HCT116 (cell line): ENCODE measurements at regions not wholly inside any gene's neighbourhood (a gene's known extent, or its start where the extent isn't known, plus 50 kb on each side); places are given as distances from the start of the nearest gene placed in this dataset.

Experiments
- ATAC-seq: fragments of 200-7000 bp; cut with Tn5 transposase; 2 replicates; pipeline ENCODE4 v1.9.1; 2020; ENCODE audit warnings: mild to moderate bottlenecking, moderate library complexity
- BruUV-seq: library from RNA; stranded (reverse); fragments of 400-500 nt; replicated peaks from 2 replicates; lab custom pipeline; 2021; lab: Mats Ljungman, UMichigan
- CTCF ChIA-PET: fragments of 300-600 bp; sonication (Branson Sonifier 250); formaldehyde crosslinking; loops from one replicate; lab custom pipeline; 2021; ENCODE audit warnings: antibody characterized with exemption; lab: Charles Lee
- POLR2A ChIA-PET: fragments of 300-600, 350-600 bp; sonication (Branson Sonifier 250); formaldehyde crosslinking; loops from one replicate; lab custom pipeline; 2021; ENCODE audit warnings: antibody characterized with exemption; lab: Charles Lee
- RAD21 ChIA-PET, 2 experiments: fragments of 300-600 bp; sonication (Branson Sonifier 250); formaldehyde crosslinking; loops; one replicate each; lab custom pipeline; 2023; ENCODE audit warnings: low total read pairs in 2 of 2; ENCODE audit not compliant: uncharacterized antibody in 2 of 2, unreplicated experiment in 2 of 2, low non-redundant PET in 1 of 2; lab: Charles Lee
- DNase-seq: peaks from one replicate; pipeline ENCODE4 v3.0.0-alpha.2; 2010; ENCODE audit warnings: low read depth, low spot score
- H2AFZ ChIP-seq: fragments of 200-600 bp; shearing (Covaris generic), sonication (generic); 2 replicates; pipeline ENCODE4 v1.6.1; 2017; ENCODE audit warnings: low read depth, mixed run types, mixed read lengths, antibody characterized with exemption, low read length; ENCODE audit not compliant: poor library complexity, severe bottlenecking
- H3K27ac ChIP-seq: 2 replicates; pipeline ENCODE4 v1.5.1; 2012; ENCODE audit warnings: low read depth, low read length
- H3K27me3 ChIP-seq: fragments of 200-600 bp; sonication (generic); 2 replicates; pipeline ENCODE4 v1.6.1; 2016; ENCODE audit warnings: mixed run types, low read length, mixed read lengths; ENCODE audit not compliant: insufficient read depth
- H3K36me3 ChIP-seq, 2 experiments: fragments of 200-500 bp in 1 of 2; fragments of 200-600 bp in 1 of 2; sonication (Bioruptor generic) in 1 of 2; sonication (generic) in 1 of 2; 2 replicates each; pipeline versions ENCODE4 v1.5.1 to v1.6.1; 2014 to 2016; ENCODE audit warnings: low read length in 2 of 2, inconsistent platforms in 1 of 2, mixed read lengths in 1 of 2, mixed run types in 1 of 2; ENCODE audit not compliant: insufficient read depth in 2 of 2, control insufficient read depth in 1 of 2
- H3K4me1 ChIP-seq, 2 experiments: fragments of 200-600 bp in 1 of 2; sonication (generic) in 1 of 2; 2 replicates each; pipeline versions ENCODE4 v1.5.1 to v1.6.1; 2012 to 2017; ENCODE audit warnings: low read length in 2 of 2, inconsistent platforms in 1 of 2, mild to moderate bottlenecking in 1 of 2, mixed read lengths in 1 of 2, mixed run types in 1 of 2, moderate library complexity in 1 of 2; ENCODE audit not compliant: insufficient read depth in 2 of 2, control insufficient read depth in 1 of 2
- H3K4me2 ChIP-seq: fragments of 200-600 bp; sonication (generic); 2 replicates; pipeline ENCODE4 v1.6.1; 2017; ENCODE audit warnings: mixed run types, low read length, mixed read lengths
- H3K4me3 ChIP-seq, 2 experiments: fragments of 200-600 bp in 1 of 2; sonication (generic) in 1 of 2; replicated peaks in 1 of 2; 2 replicates each; pipeline ENCODE4 v1.5.1; 2011 to 2016; ENCODE audit warnings: low read length in 2 of 2, control low read depth in 1 of 2, low read depth in 1 of 2, mild to moderate bottlenecking in 1 of 2, mixed read lengths in 1 of 2, mixed run types in 1 of 2
- H3K79me2 ChIP-seq: fragments of 200-600 bp; sonication (generic); 2 replicates; pipeline ENCODE4 v1.6.1; 2017; ENCODE audit warnings: mild to moderate bottlenecking, mixed run types, low read length, moderate library complexity, mixed read lengths; ENCODE audit not compliant: insufficient read depth
- H3K9ac ChIP-seq: fragments of 200-600 bp; sonication (generic); 2 replicates; pipeline ENCODE4 v1.6.1; 2016; ENCODE audit warnings: low read length, mixed read lengths
- H3K9me2 ChIP-seq: fragments of 200-600 bp; sonication (generic), shearing (Covaris generic); 2 replicates; pipeline ENCODE4 v1.6.1; 2017; ENCODE audit warnings: mixed run types, mild to moderate bottlenecking, moderate library complexity; ENCODE audit not compliant: insufficient read depth
- H3K9me3 ChIP-seq, 2 experiments: fragments of 200-500 bp in 1 of 2; fragments of 200-600 bp in 1 of 2; sonication (Bioruptor generic) in 1 of 2; sonication (generic) in 1 of 2; 2 replicates each; pipeline ENCODE4 v1.6.1; 2014 to 2017; ENCODE audit warnings: low read length in 2 of 2, mixed read lengths in 2 of 2, inconsistent platforms in 1 of 2, low read depth in 1 of 2, mild to moderate bottlenecking in 1 of 2, mixed run types in 1 of 2, moderate library complexity in 1 of 2; ENCODE audit not compliant: control insufficient read depth in 1 of 2, insufficient read depth in 1 of 2
- H4K20me1 ChIP-seq: fragments of 200-600 bp; sonication (generic), shearing (Covaris generic); 2 replicates; pipeline ENCODE4 v1.6.1; 2017; ENCODE audit warnings: mixed run types, mild to moderate bottlenecking, moderate library complexity; ENCODE audit not compliant: insufficient read depth
- CBX3 ChIP-seq: IDR thresholded peaks from 2 replicates; pipeline ENCODE4 v1.6.1; 2012; ENCODE audit warnings: low read depth
- CEBPB ChIP-seq: IDR thresholded peaks from 2 replicates; pipeline ENCODE4 v1.6.1; 2012; ENCODE audit warnings: low read depth
- EGR1 ChIP-seq: IDR thresholded peaks from 2 replicates; pipeline ENCODE4 v1.6.1; 2012; ENCODE audit warnings: low read depth
- EZH2phosphoT487 ChIP-seq: fragments of 200-600 bp; IDR thresholded peaks from 2 replicates; pipeline ENCODE4 v1.6.1; 2018; ENCODE audit warnings: antibody characterized with exemption, borderline replicate concordance
- FOSL1 ChIP-seq: IDR thresholded peaks from 2 replicates; pipeline ENCODE4 v1.6.1; 2012; ENCODE audit warnings: low read depth
- JUND ChIP-seq: IDR thresholded peaks from 2 replicates; pipeline ENCODE4 v1.6.1; 2012
- MAX ChIP-seq: IDR thresholded peaks from 2 replicates; pipeline ENCODE4 v1.6.1; 2012
- POLR2A ChIP-seq: IDR thresholded peaks from 2 replicates; pipeline ENCODE4 v1.7.0; 2011; ENCODE audit warnings: borderline replicate concordance; ENCODE audit not compliant: insufficient read depth, insufficient read length; ENCODE audit errors: extremely low read depth
- POLR2AphosphoS5 ChIP-seq: IDR thresholded peaks from 2 replicates; pipeline ENCODE4 v1.6.1; 2011; ENCODE audit warnings: mild to moderate bottlenecking, low read depth, low read length, moderate library complexity
- RAD21 ChIP-seq: IDR thresholded peaks from 2 replicates; pipeline ENCODE4 v1.6.1; 2012; ENCODE audit warnings: low read depth, mild to moderate bottlenecking
- SP1 ChIP-seq: IDR thresholded peaks from 2 replicates; pipeline ENCODE4 v1.6.1; 2012; ENCODE audit warnings: low read depth
- TCF7L2 ChIP-seq: IDR thresholded peaks from 2 replicates; pipeline ENCODE4 v1.7.0; 2011; ENCODE audit warnings: borderline replicate concordance, inconsistent platforms; ENCODE audit not compliant: insufficient read depth, insufficient read length; ENCODE audit errors: extremely low read depth
- YY1 ChIP-seq: IDR thresholded peaks from 2 replicates; pipeline ENCODE4 v1.6.1; 2011; ENCODE audit warnings: low read length, low read depth, moderate library complexity, mild to moderate bottlenecking; ENCODE audit not compliant: insufficient replicate concordance; ENCODE audit errors: extremely low read depth
- ZNF274 ChIP-seq: fragments of 200-500 bp; sonication (Bioruptor generic); IDR thresholded peaks from 2 replicates; pipeline ENCODE4 v1.6.1; 2014; ENCODE audit warnings: mild to moderate bottlenecking, low read depth, low read length, inconsistent platforms
- intact Hi-C: fragments of 100-400 bp; cut with micrococcal nuclease; formaldehyde crosslinking; loops from 2 replicates; pipeline ENCODE4 v1.10.0; 2022

DNA sequence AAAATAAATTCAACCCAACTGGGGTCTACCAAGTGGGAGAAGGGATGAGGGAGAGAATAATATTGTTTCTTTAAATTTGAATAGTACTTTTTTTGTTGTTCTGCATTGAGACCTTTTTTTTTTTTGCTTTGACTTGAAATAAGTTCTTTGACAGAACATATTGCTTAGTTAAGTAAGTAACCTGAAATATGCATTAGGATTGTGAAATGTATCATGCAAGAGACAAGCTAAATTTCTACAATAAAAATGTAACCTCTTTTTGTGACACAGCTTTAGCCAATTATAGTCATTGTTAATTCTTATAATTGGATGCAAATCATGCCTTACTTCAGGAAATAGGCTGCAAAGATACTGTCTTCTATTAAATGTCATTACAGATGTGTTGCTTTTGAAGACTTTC is 150.0 kb upstream of the GOT2 start:
- ChIA-PET CTCF (no interaction called here), RAD21 (no interaction called here), POLR2A (no interaction called here)
- no peak overlapping the region for H3K27ac ChIP-seq
- no peak overlapping the region for H3K4me2 ChIP-seq
- no peak overlapping the region for H2AFZ ChIP-seq
- no peaks in the 10 kb centered on the region; the same call in 1 of the 2 replicates for H4K20me1 ChIP-seq
- TF ChIP-seq ZNF274: no peak
- no peak for TF ChIP-seq CBX3
- TF ChIP-seq MAX: no peak
- TF ChIP-seq EZH2phosphoT487: no peak
- TF ChIP-seq SP1: no peak
- TF ChIP-seq JUND: no peak
- no peak for TF ChIP-seq EGR1
- no peak for TF ChIP-seq CEBPB
- no peak for TF ChIP-seq RAD21
- no peak for TF ChIP-seq TCF7L2
- BruUV-seq: no TSS peak
- intact Hi-C loops: no loop called here
- DNase-seq: no peak
- no peaks in the 10 kb centered on the region for H3K36me3 ChIP-seq
- no peaks in the 10 kb centered on the region for H3K4me1 ChIP-seq
- no peaks in the 10 kb centered on the region for H3K27me3 ChIP-seq
- H3K4me3 ChIP-seq: no peak overlapping the region
- H3K9ac ChIP-seq: no peak overlapping the region
- no peaks in the 10 kb centered on the region for H3K9me3 ChIP-seq
- no peaks in the 10 kb centered on the region for H3K79me2 ChIP-seq
- H3K9me2 ChIP-seq: no peaks in the 10 kb centered on the region
- ATAC-seq: no peak

- no peak for ATAC-seq
- intact Hi-C loops: no loop called here
- H3K4me1 ChIP-seq: no peaks in the 10 kb centered on the region
- TF ChIP-seq POLR2AphosphoS5 (no peak), YY1 (no peak), ZNF274 (no peak), POLR2A (no peak), FOSL1 (no peak), EGR1 (no peak), CEBPB (no peak), JUND (no peak), RAD21 (no peak), TCF7L2 (no peak)
- POLR2A ChIA-PET: no interaction called here
- no peak overlapping the region for H3K4me3 ChIP-seq
- no peak for DNase-seq
- no peak overlapping the region for H3K4me2 ChIP-seq
- RAD21 ChIA-PET: no interaction called here
- no TSS peak for BruUV-seq
- H2AFZ ChIP-seq: no peak overlapping the region
- CTCF ChIA-PET: no interaction called here
- no peaks in the 10 kb centered on the region for H3K27me3 ChIP-seq
- H4K20me1 ChIP-seq: no peaks in the 10 kb centered on the region; the same call in 1 of the 2 replicates
- H3K9me2 ChIP-seq: no peaks in the 10 kb centered on the region
- no peaks in the 10 kb centered on the region for H3K79me2 ChIP-seq
- no peaks in the 10 kb centered on the region for H3K36me3 ChIP-seq
- no peaks in the 10 kb centered on the region for H3K9me3 ChIP-seq
- H3K27ac ChIP-seq: no peak overlapping the region
- H3K9ac ChIP-seq: no peak overlapping the region
Observed at GRCh38 chr16:58883131-58883530, 149.0 kb upstream of the GOT2 start.
